ENCODE measurements at regions not wholly inside any gene's neighbourhood (a gene's known extent, or its start where the extent isn't known, plus 50 kb on each side); places are given as distances from the start of the nearest gene placed in this dataset.

DNA sequence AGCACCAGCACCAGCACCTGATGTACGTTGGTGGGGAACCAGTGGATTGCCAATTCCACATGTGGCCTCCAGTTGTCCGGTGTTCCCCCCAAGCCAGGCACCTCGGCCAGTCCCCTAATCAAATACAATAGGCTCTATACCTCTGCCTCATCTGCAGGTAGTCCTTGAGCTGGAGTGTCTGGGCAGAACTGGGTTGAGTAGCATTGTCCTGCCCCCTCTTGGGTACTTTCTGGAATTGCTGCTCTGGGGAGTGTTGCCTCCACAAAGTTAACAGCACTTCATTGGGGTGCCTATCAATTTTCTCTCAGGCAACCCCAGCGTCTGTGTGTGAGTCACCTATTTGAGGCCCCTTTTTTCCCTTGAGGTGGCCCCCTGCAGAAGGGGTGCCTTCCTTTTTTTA is 413.0 kb upstream of the LARGE1 start:
- TF ChIP-seq, protein P1, sequence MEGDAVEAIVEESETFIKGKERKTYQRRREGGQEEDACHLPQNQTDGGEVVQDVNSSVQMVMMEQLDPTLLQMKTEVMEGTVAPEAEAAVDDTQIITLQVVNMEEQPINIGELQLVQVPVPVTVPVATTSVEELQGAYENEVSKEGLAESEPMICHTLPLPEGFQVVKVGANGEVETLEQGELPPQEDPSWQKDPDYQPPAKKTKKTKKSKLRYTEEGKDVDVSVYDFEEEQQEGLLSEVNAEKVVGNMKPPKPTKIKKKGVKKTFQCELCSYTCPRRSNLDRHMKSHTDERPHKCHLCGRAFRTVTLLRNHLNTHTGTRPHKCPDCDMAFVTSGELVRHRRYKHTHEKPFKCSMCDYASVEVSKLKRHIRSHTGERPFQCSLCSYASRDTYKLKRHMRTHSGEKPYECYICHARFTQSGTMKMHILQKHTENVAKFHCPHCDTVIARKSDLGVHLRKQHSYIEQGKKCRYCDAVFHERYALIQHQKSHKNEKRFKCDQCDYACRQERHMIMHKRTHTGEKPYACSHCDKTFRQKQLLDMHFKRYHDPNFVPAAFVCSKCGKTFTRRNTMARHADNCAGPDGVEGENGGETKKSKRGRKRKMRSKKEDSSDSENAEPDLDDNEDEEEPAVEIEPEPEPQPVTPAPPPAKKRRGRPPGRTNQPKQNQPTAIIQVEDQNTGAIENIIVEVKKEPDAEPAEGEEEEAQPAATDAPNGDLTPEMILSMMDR (IDR thresholded peaks at IDR 0.05 in 2 of 3, conservative IDR thresholded peaks at IDR 0.05 in 1 of 3; ENCODE audit: borderline replicate concordance in 1 of 3, insufficient read depth in 1 of 3, low read depth in 2 of 3, low read length in 2 of 3), result no peak
- TF ChIP-seq ELF1 (IDR thresholded peaks at IDR 0.05; ENCODE audit: borderline replicate concordance, low read depth) (no peak), EGR1 (IDR thresholded peaks at IDR 0.05; ENCODE audit: low read depth) (no peak), JUND (IDR thresholded peaks at IDR 0.05) (no peak)
- TF ChIP-seq, protein P2, sequence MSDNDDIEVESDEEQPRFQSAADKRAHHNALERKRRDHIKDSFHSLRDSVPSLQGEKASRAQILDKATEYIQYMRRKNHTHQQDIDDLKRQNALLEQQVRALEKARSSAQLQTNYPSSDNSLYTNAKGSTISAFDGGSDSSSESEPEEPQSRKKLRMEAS (IDR thresholded peaks at IDR 0.05), result no peak
